ENCODE measurements at regions not wholly inside any gene's neighbourhood (a gene's known extent, or its start where the extent isn't known, plus 50 kb on each side); places are given as distances from the start of the nearest gene placed in this dataset.

DNA sequence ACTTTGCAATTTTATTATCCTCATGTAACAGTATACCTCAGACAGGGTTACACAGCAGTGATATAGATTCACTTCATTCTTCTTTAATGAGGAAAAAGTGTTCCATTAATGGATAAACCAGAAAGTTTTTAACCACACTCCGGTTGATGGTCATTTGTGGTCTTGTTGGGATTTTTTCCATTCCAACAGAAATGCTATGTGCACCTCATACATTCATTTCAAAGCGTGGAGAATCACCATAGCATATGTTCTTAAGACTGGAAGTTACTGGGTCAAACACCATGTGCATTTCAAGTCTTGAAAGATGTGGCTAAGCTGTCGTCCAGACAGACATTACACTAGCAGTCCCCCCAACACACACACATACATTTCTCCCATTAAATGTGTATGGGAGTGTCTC is 245.8 kb upstream of the CDH5 start:
- Histone ChIP-seq H3K27ac (no peak overlapping the region), H3K9ac (ENCODE audit: insufficient read length) (no peak overlapping the region), H3K36me3 (ENCODE audit: insufficient read depth, low read length) (no peaks in the 10 kb centered on the region), H3K9me3 (ENCODE audit: low read depth, low read length) (no peaks in the 10 kb centered on the region), H3K4me3 (no peak overlapping the region)
- no peak for DNase-seq (ENCODE audit: low read depth, low spot score)
- no peak for TF ChIP-seq FOXP2 (optimal IDR thresholded peaks at IDR 0.05; ENCODE audit: control extremely low read depth, extremely low read length, insufficient read depth)
- no peak for TF ChIP-seq POLR2AphosphoS5 (IDR thresholded peaks at IDR 0.05; ENCODE audit: borderline replicate concordance, low read depth, low read length)
- TF ChIP-seq EZH2 (IDR thresholded peaks at IDR 0.05), result no peak

DNA sequence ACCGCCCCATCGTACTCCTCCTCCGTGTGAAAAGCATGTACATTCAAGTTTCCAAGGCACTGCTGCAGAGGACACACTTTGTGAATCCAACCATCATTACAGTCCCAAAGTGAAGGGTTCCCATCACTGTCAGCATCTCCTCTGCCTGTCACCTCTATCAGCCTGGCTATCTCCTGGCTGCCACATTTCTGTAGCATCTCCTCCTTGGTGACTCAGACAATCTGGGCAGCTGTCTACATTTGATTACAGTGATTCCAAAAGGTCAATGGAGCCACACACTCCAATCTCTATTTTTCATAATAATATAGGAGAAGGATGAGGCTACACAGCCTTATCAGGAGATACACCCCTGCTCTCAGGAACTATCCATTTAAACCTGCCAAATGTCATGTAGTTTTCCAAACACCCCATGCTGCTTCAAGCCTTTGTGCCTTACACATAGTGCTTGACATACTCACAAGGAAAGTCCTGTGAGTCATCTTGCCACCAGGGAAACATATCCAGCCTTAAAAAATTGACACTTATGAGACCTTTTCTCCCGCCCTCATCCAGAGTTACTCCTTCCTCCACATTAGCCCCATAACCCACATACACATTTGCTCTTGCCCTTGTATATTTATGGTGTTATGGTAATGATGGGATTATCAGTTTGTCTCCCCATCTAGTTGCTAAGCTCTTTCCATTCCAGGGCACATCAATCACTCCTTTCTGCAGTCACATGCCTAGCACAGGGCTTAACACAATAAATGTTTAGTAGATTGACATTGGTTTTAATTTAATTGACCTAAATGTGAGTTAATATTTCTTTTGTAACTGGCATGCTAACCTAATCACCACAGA is 250.1 kb upstream of the CDH5 start:
- no peaks in the 10 kb centered on the region for H3K9me3 ChIP-seq (ENCODE audit: low read depth, low read length)
- DNase-seq (ENCODE audit: low read depth, low spot score), result no peak
- H3K36me3 ChIP-seq (ENCODE audit: insufficient read depth, low read length), result no peaks in the 10 kb centered on the region

DNA sequence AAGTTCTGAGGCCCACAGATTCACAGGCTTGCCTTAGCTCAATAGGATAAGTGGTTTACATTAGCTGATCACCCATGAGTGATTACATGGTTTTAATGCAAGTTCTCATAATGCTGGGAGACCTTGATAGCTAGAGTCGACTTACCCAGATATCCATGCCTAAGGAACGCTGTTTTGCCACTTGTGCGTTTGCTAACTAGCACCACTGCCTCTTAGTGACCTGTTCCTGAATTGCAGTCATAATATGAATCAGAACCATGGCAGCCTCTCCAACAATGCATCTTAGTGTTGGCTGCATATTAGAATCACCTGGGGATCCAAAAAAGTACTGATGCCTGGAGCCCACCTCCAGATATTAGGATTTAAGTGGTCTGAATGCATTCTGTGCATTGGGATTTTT is 251.1 kb upstream of the CDH5 start:
- H3K4me3 ChIP-seq, result no peak overlapping the region
- no peak for TF ChIP-seq EZH2 (IDR thresholded peaks at IDR 0.05)
- no peak for TF ChIP-seq POLR2AphosphoS5 (IDR thresholded peaks at IDR 0.05; ENCODE audit: borderline replicate concordance, low read depth, low read length)
- TF ChIP-seq FOXP2 (optimal IDR thresholded peaks at IDR 0.05; ENCODE audit: control extremely low read depth, extremely low read length, insufficient read depth), result no peak
- DNase-seq (ENCODE audit: low read depth, low spot score), result no peak
- H3K9ac ChIP-seq (ENCODE audit: insufficient read length), result no peak overlapping the region
- H3K9me3 ChIP-seq (ENCODE audit: low read depth, low read length), result no peaks in the 10 kb centered on the region
- H3K27ac ChIP-seq, result no peak overlapping the region
- H3K36me3 ChIP-seq (ENCODE audit: insufficient read depth, low read length), result no peaks in the 10 kb centered on the region

More for the DNA sequence above, 250.1 kb upstream of the CDH5 start:
- TF ChIP-seq POLR2AphosphoS5 (IDR thresholded peaks at IDR 0.05; ENCODE audit: borderline replicate concordance, low read depth, low read length) (no peak), FOXP2 (optimal IDR thresholded peaks at IDR 0.05; ENCODE audit: control extremely low read depth, extremely low read length, insufficient read depth) (no peak), EZH2 (IDR thresholded peaks at IDR 0.05) (no peak)
- Histone ChIP-seq H3K27ac (no peak overlapping the region), H3K4me3 (no peak overlapping the region), H3K9ac (ENCODE audit: insufficient read length) (no peak overlapping the region)

DNA sequence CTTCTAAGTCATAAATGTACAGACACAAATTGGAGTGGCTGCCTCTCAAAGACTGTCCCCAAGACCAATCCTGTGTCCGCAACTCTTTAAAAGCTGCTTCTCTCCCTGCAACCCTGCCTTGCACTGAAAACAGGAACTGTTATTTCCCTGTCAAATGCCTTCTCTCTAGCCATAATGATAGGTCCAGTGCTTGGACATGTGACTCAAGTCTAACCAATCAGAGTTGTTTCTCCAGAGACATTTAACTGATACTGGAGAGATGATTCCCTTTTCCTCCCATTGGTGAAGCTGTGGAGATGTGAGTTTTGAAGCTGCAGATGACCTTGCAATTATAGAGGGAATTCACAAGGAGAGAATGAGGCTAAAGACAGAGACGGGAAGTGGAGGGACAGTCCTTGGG is 253.3 kb upstream of the CDH5 start:
- TF ChIP-seq EZH2 (IDR thresholded peaks at IDR 0.05), result no peak
- no peak overlapping the region for H3K4me3 ChIP-seq
- H3K9ac ChIP-seq (ENCODE audit: insufficient read length), result no peak overlapping the region
- H3K9me3 ChIP-seq (ENCODE audit: low read depth, low read length), result no peaks in the 10 kb centered on the region
- no peak for DNase-seq (ENCODE audit: low read depth, low spot score)
- H3K36me3 ChIP-seq (ENCODE audit: insufficient read depth, low read length), result no peaks in the 10 kb centered on the region
- H3K27ac ChIP-seq, result no peak overlapping the region

DNA sequence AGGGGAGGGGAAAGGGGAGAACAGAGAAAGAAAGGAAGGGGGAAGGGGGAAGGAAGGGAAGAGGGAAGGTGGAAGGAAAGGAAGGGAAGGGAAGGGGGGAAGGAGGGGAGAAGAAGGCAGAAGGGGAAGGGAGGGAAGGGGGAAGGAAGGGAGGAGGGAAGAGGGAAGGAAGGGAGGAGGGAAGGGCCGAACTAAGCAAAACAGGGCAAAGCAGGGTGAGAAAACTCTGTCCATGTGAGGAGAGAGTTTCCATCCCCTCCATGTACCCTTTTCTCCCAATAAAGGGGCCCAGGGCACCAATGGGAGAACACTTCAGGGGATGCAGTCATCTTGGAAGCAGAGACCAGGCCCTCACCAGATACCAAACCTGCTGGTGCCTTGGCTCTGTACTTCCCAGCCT is 256.8 kb upstream of the CDH5 start:
- DNase-seq (ENCODE audit: low read depth, low spot score), result no peak
- TF ChIP-seq POLR2AphosphoS5 (IDR thresholded peaks at IDR 0.05; ENCODE audit: borderline replicate concordance, low read depth, low read length), result no peak
- TF ChIP-seq EZH2 (IDR thresholded peaks at IDR 0.05), result no peak
- no peak for TF ChIP-seq FOXP2 (optimal IDR thresholded peaks at IDR 0.05; ENCODE audit: control extremely low read depth, extremely low read length, insufficient read depth)
- H3K27ac ChIP-seq, result no peak overlapping the region
- no peak overlapping the region for H3K4me3 ChIP-seq
- no peak overlapping the region for H3K9ac ChIP-seq (ENCODE audit: insufficient read length)
- no peaks in the 10 kb centered on the region for H3K9me3 ChIP-seq (ENCODE audit: low read depth, low read length)
- H3K36me3 ChIP-seq (ENCODE audit: insufficient read depth, low read length), result no peaks in the 10 kb centered on the region

DNA sequence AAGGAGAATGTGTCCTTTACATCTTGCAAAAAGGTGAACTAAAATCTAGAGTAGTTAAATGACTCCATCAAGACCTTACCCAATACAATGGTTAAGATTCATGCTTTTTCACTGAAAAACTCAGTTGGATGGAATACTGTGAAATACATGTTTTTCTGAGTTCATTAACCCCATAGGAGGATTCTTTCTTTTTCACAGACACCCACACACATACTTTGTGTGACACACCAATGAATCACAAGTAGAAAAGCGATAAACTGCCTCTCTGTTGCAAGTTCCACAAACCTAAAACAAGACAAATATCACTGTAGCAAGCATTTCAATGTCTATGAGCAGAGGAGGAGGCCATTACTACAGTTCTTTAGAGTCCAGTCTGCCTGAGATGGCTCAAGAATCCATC is 258.8 kb upstream of the CDH5 start:
- H3K36me3 ChIP-seq (ENCODE audit: insufficient read depth, low read length), result no peaks in the 10 kb centered on the region
- no peak for TF ChIP-seq POLR2AphosphoS5 (IDR thresholded peaks at IDR 0.05; ENCODE audit: borderline replicate concordance, low read depth, low read length)
- TF ChIP-seq EZH2 (IDR thresholded peaks at IDR 0.05), result no peak
- TF ChIP-seq FOXP2 (optimal IDR thresholded peaks at IDR 0.05; ENCODE audit: control extremely low read depth, extremely low read length, insufficient read depth), result no peak
- no peak overlapping the region for H3K4me3 ChIP-seq
- H3K27ac ChIP-seq, result no peak overlapping the region
- H3K9ac ChIP-seq (ENCODE audit: insufficient read length), result no peak overlapping the region
- no peaks in the 10 kb centered on the region for H3K9me3 ChIP-seq (ENCODE audit: low read depth, low read length)
- no peak for DNase-seq (ENCODE audit: low read depth, low spot score)

DNA sequence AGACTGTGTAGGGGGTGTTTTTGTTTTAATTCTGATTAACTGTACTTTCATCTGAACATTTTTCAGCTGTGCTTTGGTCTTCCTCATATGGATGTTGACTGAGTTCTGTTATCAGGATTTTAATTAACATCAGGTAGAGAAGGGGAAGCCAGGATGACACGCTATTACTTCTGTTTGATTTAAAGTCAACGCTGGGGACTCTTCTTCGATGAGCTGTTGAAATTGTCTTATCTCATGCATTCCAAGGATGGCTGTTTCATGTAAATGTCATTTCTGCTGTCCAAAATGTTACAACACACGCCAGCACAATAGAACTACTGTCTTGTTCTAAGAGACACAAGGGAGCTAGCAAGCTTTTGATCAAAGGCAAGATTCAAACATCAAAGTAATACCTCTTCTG is 263.3 kb upstream of the CDH5 start:
- Histone ChIP-seq H3K36me3 (ENCODE audit: insufficient read depth, low read length) (no peaks in the 10 kb centered on the region), H3K9ac (ENCODE audit: insufficient read length) (no peak overlapping the region), H3K4me3 (no peak overlapping the region), H3K9me3 (ENCODE audit: low read depth, low read length) (no peaks in the 10 kb centered on the region), H3K27ac (no peak overlapping the region)
- no peak for TF ChIP-seq EZH2 (IDR thresholded peaks at IDR 0.05)
- TF ChIP-seq FOXP2 (optimal IDR thresholded peaks at IDR 0.05; ENCODE audit: control extremely low read depth, extremely low read length, insufficient read depth), result no peak
- TF ChIP-seq POLR2AphosphoS5 (IDR thresholded peaks at IDR 0.05; ENCODE audit: borderline replicate concordance, low read depth, low read length), result no peak
- DNase-seq (ENCODE audit: low read depth, low spot score), result no peak

DNA sequence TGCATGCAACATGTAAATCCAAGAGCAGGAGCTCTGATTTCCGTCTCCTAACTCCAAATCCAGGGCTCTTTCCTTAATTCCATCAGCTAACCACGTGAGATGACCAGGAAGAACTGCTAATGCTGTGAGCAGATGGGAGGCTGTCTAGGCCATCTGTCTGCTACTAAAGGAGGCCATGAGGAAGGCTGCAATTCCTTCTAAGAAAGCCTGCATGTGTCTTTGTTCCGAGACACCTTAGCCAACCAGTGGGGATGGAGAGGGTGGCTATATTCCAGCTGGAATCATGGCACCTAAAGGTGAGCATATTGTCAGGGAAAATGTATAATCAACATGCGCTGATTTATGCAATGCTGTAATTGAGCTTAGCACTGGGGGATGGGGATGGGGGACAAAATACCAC is 267.2 kb upstream of the CDH5 start:
- no peaks in the 10 kb centered on the region for H3K36me3 ChIP-seq (ENCODE audit: insufficient read depth, low read length)
- H3K9me3 ChIP-seq (ENCODE audit: low read depth, low read length), result no peaks in the 10 kb centered on the region
- H3K9ac ChIP-seq (ENCODE audit: insufficient read length), result no peak overlapping the region
- no peak overlapping the region for H3K27ac ChIP-seq
- TF ChIP-seq EZH2 (IDR thresholded peaks at IDR 0.05) (no peak), POLR2AphosphoS5 (IDR thresholded peaks at IDR 0.05; ENCODE audit: borderline replicate concordance, low read depth, low read length) (no peak), FOXP2 (optimal IDR thresholded peaks at IDR 0.05; ENCODE audit: control extremely low read depth, extremely low read length, insufficient read depth) (no peak)
- no peak overlapping the region for H3K4me3 ChIP-seq
- no peak for DNase-seq (ENCODE audit: low read depth, low spot score)

DNA sequence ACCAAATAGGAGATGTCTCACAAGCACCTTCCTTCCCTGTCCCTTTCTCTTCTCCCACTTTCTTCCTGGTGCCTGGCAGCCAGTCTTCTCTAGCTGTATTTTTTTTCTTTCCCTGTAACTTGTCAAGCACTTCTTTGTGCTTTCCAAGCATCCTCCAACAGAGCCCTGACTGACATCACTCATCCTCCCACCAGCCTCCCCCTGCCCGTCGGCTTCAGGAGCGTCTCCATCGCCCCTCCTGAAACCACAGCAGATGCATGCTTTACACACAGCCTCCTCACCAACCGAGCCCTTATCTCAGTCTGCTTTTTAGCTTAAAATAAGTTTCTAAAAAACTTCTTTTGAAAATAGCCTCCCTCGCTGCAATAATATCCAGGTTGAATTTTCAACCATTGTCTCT is 268.7 kb upstream of the CDH5 start:
- Histone ChIP-seq H3K9me3 (ENCODE audit: low read depth, low read length) (no peaks in the 10 kb centered on the region), H3K9ac (ENCODE audit: insufficient read length) (no peak overlapping the region), H3K36me3 (ENCODE audit: insufficient read depth, low read length) (no peaks in the 10 kb centered on the region), H3K27ac (no peak overlapping the region), H3K4me3 (no peak overlapping the region)
- TF ChIP-seq POLR2AphosphoS5 (IDR thresholded peaks at IDR 0.05; ENCODE audit: borderline replicate concordance, low read depth, low read length), result no peak
- no peak for TF ChIP-seq FOXP2 (optimal IDR thresholded peaks at IDR 0.05; ENCODE audit: control extremely low read depth, extremely low read length, insufficient read depth)
- no peak for TF ChIP-seq EZH2 (IDR thresholded peaks at IDR 0.05)
- DNase-seq (ENCODE audit: low read depth, low spot score), result no peak
